Loucy (cell line): ENCODE measurements at regions not wholly inside any gene's neighbourhood (a gene's known extent, or its start where the extent isn't known, plus 50 kb on each side); places are given as distances from the start of the nearest gene placed in this dataset.

Source experiments
- H2AFZ ChIP-seq: fragments of 200-600 bp; sonication (generic); 2 replicates; pipeline ENCODE4 v1.6.0; 2016; ENCODE audit warnings: antibody characterized with exemption, mild to moderate bottlenecking, low read length, moderate library complexity
- H3F3A ChIP-seq: fragments of 200-600 bp; 2 replicates; pipeline ENCODE4 v1.6.0; 2016; ENCODE audit warnings: antibody characterized with exemption, low read depth, mild to moderate bottlenecking
- H3K27me3 ChIP-seq: fragments of 200-600 bp; sonication (generic); 2 replicates; pipeline ENCODE4 v1.6.1; 2014; ENCODE audit warnings: low read length, mild to moderate bottlenecking; ENCODE audit not compliant: insufficient read depth, poor library complexity, severe bottlenecking
- H3K36me3 ChIP-seq: fragments of 200-600 bp; sonication (generic); 2 replicates; pipeline ENCODE4 v1.6.1; 2016; ENCODE audit warnings: low read length; ENCODE audit not compliant: insufficient read depth
- H3K4me1 ChIP-seq: fragments of 200-600 bp; sonication (generic); 2 replicates; pipeline ENCODE4 v1.5.1; 2014; ENCODE audit warnings: low read length, mild to moderate bottlenecking; ENCODE audit not compliant: insufficient read depth, poor library complexity, severe bottlenecking
- H3K4me2 ChIP-seq: fragments of 200-600 bp; sonication (generic); 2 replicates; pipeline ENCODE4 v1.6.0; 2014; ENCODE audit warnings: antibody characterized with exemption, low read length, low read depth, mild to moderate bottlenecking; ENCODE audit not compliant: poor library complexity, severe bottlenecking
- H3K4me3 ChIP-seq: fragments of 200-600 bp; sonication (generic); 2 replicates; pipeline ENCODE4 v1.5.1; 2014; ENCODE audit warnings: low read length, mild to moderate bottlenecking, mixed read lengths; ENCODE audit not compliant: poor library complexity, severe bottlenecking
- H3K79me2 ChIP-seq: fragments of 200-600 bp; sonication (generic); 2 replicates; pipeline ENCODE4 v1.6.1; 2014; ENCODE audit warnings: low read length; ENCODE audit not compliant: insufficient read depth
- H3K9ac ChIP-seq: fragments of 200-600 bp; sonication (generic); 2 replicates; pipeline ENCODE4 v1.6.0; 2014; ENCODE audit warnings: mild to moderate bottlenecking, low read depth, low read length, moderate library complexity; ENCODE audit not compliant: poor library complexity, severe bottlenecking
- H3K9me2 ChIP-seq: fragments of 200-600 bp; sonication (generic); replicated peaks from 2 replicates; pipeline ENCODE4 v1.6.1; 2016; ENCODE audit warnings: low read depth, low read length, mixed read lengths
- H3K9me3 ChIP-seq: fragments of 200-600 bp; sonication (generic); 2 replicates; pipeline ENCODE4 v1.6.1; 2014; ENCODE audit warnings: mild to moderate bottlenecking, antibody characterized with exemption, low read length, low read depth; ENCODE audit not compliant: insufficient read depth
- H4K20me1 ChIP-seq: fragments of 200-600 bp; sonication (generic); 2 replicates; pipeline ENCODE4 v1.6.0; 2014; ENCODE audit warnings: antibody characterized with exemption, low read length, mild to moderate bottlenecking; ENCODE audit not compliant: insufficient read depth, poor library complexity, severe bottlenecking
- EZH2phosphoT487 ChIP-seq: fragments of 200-600 bp; IDR thresholded peaks from 2 replicates; pipeline ENCODE4 v1.6.1; 2018; ENCODE audit warnings: antibody characterized with exemption, mild to moderate bottlenecking, moderate library complexity, borderline replicate concordance
- TF ChIP-seq, protein P1 (sequence below): fragments of 200-600 bp; sonication (generic); conservative IDR thresholded peaks from 2 replicates; pipeline ENCODE4 v1.5.1; 2014; ENCODE audit warnings: mild to moderate bottlenecking, antibody characterized with exemption, low read length

DNA sequence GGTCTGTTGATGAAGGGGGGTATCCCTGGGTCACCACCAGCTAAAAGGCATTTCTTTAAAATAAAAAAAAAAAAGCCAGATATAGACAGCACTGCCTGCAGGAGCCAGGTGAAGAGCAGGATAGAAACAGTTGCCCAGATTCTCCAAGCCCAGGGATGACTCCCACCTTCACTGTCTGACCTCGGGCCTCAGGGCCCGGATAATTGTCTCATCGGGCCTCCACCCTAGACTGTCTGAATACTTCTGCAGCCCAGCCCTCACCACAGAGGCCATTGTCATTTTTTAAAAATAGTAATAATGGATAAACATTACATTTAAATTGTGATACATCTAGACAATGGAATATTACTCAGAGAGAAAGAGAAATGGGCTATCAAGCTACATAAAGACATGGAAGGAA is 92.8 kb upstream of the TNRC6C start:
- Histone ChIP-seq H3K4me3 (no peak overlapping the region), H3K27me3 (no peaks in the 10 kb centered on the region), H4K20me1 (no peaks in the 10 kb centered on the region), H3K79me2 (peaks cover 14% of the 10 kb centered on the region; the same call in 1 of the 2 replicates), H3K9me2 (no peaks in the 10 kb centered on the region), H3K4me2 (peak overlapping the region; percentile 81), H3K36me3 (no peaks in the 10 kb centered on the region), H3K9me3 (no peaks in the 10 kb centered on the region), H3K4me1 (peaks cover 51% of the 10 kb centered on the region), H3K9ac (peak overlapping the region; percentile 82), H3F3A (no peaks in the 10 kb centered on the region), H2AFZ (no peak overlapping the region)
- TF ChIP-seq, protein P1, sequence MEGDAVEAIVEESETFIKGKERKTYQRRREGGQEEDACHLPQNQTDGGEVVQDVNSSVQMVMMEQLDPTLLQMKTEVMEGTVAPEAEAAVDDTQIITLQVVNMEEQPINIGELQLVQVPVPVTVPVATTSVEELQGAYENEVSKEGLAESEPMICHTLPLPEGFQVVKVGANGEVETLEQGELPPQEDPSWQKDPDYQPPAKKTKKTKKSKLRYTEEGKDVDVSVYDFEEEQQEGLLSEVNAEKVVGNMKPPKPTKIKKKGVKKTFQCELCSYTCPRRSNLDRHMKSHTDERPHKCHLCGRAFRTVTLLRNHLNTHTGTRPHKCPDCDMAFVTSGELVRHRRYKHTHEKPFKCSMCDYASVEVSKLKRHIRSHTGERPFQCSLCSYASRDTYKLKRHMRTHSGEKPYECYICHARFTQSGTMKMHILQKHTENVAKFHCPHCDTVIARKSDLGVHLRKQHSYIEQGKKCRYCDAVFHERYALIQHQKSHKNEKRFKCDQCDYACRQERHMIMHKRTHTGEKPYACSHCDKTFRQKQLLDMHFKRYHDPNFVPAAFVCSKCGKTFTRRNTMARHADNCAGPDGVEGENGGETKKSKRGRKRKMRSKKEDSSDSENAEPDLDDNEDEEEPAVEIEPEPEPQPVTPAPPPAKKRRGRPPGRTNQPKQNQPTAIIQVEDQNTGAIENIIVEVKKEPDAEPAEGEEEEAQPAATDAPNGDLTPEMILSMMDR, result no peak
- no peak for TF ChIP-seq EZH2phosphoT487

DNA sequence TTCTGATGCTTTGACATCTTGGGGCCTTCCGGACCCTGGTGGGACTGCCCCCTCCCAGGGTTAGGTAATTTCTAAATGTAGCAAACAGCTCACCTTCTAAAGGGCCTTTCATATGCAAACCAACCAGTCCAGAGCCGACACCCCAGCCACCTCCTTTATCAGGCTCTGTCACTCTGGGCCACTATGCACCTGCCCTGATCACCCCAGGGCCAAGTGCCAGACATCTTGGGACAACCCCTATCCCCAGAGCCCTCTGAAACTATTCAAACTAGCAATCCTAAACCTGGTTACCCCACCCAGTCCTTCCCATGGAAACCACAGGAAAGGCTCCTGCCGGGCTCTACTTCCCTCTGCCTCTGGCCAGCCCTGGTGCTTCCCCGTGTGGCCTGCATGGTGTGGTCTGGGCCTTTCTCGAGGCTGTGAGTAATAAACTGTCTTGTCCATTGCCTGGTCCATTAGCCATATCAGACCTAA is 91.2 kb upstream of the TNRC6C start:
- Histone ChIP-seq H3K79me2 (peaks cover 14% of the 10 kb centered on the region; the same call in 1 of the 2 replicates), H4K20me1 (no peaks in the 10 kb centered on the region), H3K4me1 (peaks cover 60% of the 10 kb centered on the region), H3K9ac (no peak overlapping the region), H3F3A (no peaks in the 10 kb centered on the region), H3K27me3 (no peaks in the 10 kb centered on the region), H3K36me3 (no peaks in the 10 kb centered on the region), H3K4me3 (no peak overlapping the region), H3K4me2 (no peak overlapping the region), H2AFZ (no peak overlapping the region), H3K9me2 (no peaks in the 10 kb centered on the region), H3K9me3 (no peaks in the 10 kb centered on the region)
- TF ChIP-seq EZH2phosphoT487, result no peak
- TF ChIP-seq, protein P1, result no peak

DNA sequence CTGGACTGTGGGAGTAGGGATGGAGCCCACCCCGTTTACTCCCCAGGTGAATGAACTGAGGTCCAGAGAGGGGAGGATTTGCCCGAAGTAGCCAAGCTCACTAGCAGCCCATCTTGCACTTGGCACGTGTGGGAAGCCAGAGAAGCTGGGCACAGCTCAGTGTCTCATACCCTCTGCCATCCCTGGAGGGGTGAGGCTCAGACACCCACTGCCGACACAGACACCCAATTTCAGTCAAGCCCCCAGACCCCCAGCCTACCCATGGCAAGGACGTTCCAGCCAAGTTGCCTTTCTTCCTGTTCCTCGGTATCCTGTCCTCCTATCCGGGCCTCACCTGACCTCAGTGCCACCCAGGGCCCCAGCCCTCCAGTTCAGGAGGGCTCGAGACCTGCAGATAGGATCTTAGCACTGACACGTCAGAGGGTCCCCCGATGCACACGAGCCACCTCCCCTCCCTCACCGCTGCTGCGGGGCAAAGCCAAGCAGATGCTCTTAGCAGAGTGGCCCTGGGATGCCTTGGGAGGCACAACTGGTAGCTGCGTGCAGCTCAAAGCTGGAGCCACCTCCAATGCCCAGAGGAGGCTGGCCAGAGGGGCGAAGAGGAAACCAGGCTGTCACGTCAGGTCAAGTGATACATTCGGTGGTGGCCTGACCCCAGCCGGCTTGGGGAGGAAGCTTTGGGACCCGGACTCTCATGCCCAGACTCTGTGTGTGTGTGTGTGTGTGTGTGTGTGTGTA is 90.4 kb upstream of the TNRC6C start:
- Histone ChIP-seq H3K4me3 (no peak overlapping the region), H3K9ac (no peak overlapping the region), H3K9me2 (no peaks in the 10 kb centered on the region), H3K36me3 (no peaks in the 10 kb centered on the region), H3F3A (no peaks in the 10 kb centered on the region), H3K27me3 (no peaks in the 10 kb centered on the region), H4K20me1 (no peaks in the 10 kb centered on the region), H3K79me2 (peaks cover 14% of the 10 kb centered on the region; the same call in 1 of the 2 replicates), H2AFZ (no peak overlapping the region), H3K4me2 (no peak overlapping the region), H3K9me3 (no peaks in the 10 kb centered on the region), H3K4me1 (peaks cover 60% of the 10 kb centered on the region)
- TF ChIP-seq, protein P1, result no peak
- TF ChIP-seq EZH2phosphoT487, result no peak
